Liver (tissue), 3 donors: ENCODE measurements at regions not wholly inside any gene's neighbourhood (a gene's known extent, or its start where the extent isn't known, plus 50 kb on each side); places are given as distances from the start of the nearest gene placed in this dataset.

Source experiments
- CTCF ChIP-seq: fragments of 150-350 bp; IDR thresholded peaks from 2 replicates; pipeline ENCODE4 v1.5.1; 2017; ENCODE audit warnings: improper control_type of control experiment, low read depth, low read length; ENCODE audit not compliant: missing input control
- FOXA1 ChIP-seq: IDR thresholded peaks from 2 replicates; pipeline ENCODE4 v1.6.1; 2016; ENCODE audit warnings: antibody characterized with exemption
- GABPA ChIP-seq, 2 donors: IDR thresholded peaks in 1 of 2; conservative IDR thresholded peaks in 1 of 2; 2 replicates each; pipeline ENCODE4 v1.6.1; 2016; ENCODE audit warnings: antibody characterized with exemption in 2 of 2, mild to moderate bottlenecking in 1 of 2, moderate library complexity in 1 of 2
- HNF4G ChIP-seq: IDR thresholded peaks from 2 replicates; pipeline ENCODE4 v1.6.1; 2016; ENCODE audit warnings: antibody characterized with exemption
- JUND ChIP-seq, 2 donors: IDR thresholded peaks; 2 replicates each; pipeline ENCODE4 v1.6.1; 2016; ENCODE audit warnings: antibody characterized with exemption in 2 of 2
- SP1 ChIP-seq: IDR thresholded peaks from 2 replicates; pipeline ENCODE4 v1.6.1; 2018; ENCODE audit warnings: antibody characterized with exemption, mild to moderate bottlenecking
- donor health status: healthy.
- donor health status: healthy.

GRCh38 chr6:164321297-164321696, 906.8 kb downstream of the QKI start:
- TF ChIP-seq CTCF = no peak
- no peak for TF ChIP-seq HNF4G
- no peak for TF ChIP-seq GABPA (IDR thresholded peaks at IDR 0.05 in 1 of 2, conservative IDR thresholded peaks at IDR 0.05 in 1 of 2)
- no peak for TF ChIP-seq FOXA1
- no peak for TF ChIP-seq SP1
- no peak for TF ChIP-seq JUND (IDR thresholded peaks at IDR 0.05)
